DND-41 (cell line): ENCODE measurements at regions not wholly inside any gene's neighbourhood (a gene's known extent, or its start where the extent isn't known, plus 50 kb on each side); places are given as distances from the start of the nearest gene placed in this dataset.

Experiments
- CTCF ChIP-seq: IDR thresholded peaks from 2 replicates; pipeline ENCODE4 v1.5.1; 2012; ENCODE audit warnings: borderline replicate concordance, low read length, moderate library complexity, mild to moderate bottlenecking; ENCODE audit not compliant: poor library complexity, severe bottlenecking; ENCODE audit errors: extremely low read depth
- EZH2 ChIP-seq: IDR thresholded peaks from 3 replicates; pipeline ENCODE4 v1.6.1; 2012; ENCODE audit warnings: borderline replicate concordance, low read depth, mild to moderate bottlenecking, moderate library complexity, low read length, inconsistent platforms; ENCODE audit not compliant: severe bottlenecking

DNA sequence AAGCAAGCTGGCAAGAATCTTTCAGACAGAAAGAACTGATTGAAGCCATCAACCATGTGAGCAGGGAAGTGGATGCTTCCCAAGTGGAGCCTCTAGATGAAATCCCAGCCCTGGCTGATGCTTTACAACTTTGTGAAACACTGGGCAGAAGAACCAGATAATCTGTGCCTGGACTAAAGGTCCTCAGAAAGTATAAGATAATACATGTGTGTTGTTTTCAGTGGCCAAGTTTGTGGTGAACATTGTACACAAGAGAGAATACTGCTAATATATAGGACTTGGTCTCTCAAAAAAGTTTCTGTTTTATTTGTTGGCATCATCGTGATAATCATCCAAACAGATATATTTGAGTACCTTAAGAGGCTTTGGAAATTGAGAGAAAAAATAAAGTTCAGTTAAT lies 1367.8 kb upstream of the IGFBP7 start:
- TF ChIP-seq CTCF (no peak), EZH2 (no peak)
